Lower leg skin (tissue), 3 donors: ENCODE measurements at regions not wholly inside any gene's neighbourhood (a gene's known extent, or its start where the extent isn't known, plus 50 kb on each side); places are given as distances from the start of the nearest gene placed in this dataset.
"Not testable (repeated sequence)": the region's sequence is repeated elsewhere in the genome, so short reads cannot be mapped to it uniquely, and the experiment has no call there.

Experiments used
- CTCF ChIP-seq, 3 donors: fragments of 450-650 bp; IDR thresholded peaks; one replicate each; pipeline ENCODE4 v1.5.1; 2016; ENCODE audit warnings: antibody characterized with exemption in 3 of 3, mild to moderate bottlenecking in 3 of 3, moderate library complexity in 2 of 3
- POLR2A ChIP-seq, 2 donors: fragments of 450-650 bp; IDR thresholded peaks; one replicate each; pipeline ENCODE4 v1.6.1; 2016 to 2017; ENCODE audit warnings: antibody characterized with exemption in 2 of 2, mild to moderate bottlenecking in 1 of 2, moderate library complexity in 1 of 2

GRCh38 chr15:84094720-84095119 lies 140.9 kb upstream of the GOLGA6L4 start:
- TF ChIP-seq CTCF, POLR2A (IDR thresholded peaks at IDR 0.05): not testable (repeated sequence)
